A172 (cell line): ENCODE measurements at regions not wholly inside any gene's neighbourhood (a gene's known extent, or its start where the extent isn't known, plus 50 kb on each side); places are given as distances from the start of the nearest gene placed in this dataset.

Experiments
- DNase-seq: peaks from one replicate; pipeline ENCODE4 v3.0.0-alpha.2; 2015; ENCODE audit warnings: low spot score

DNA sequence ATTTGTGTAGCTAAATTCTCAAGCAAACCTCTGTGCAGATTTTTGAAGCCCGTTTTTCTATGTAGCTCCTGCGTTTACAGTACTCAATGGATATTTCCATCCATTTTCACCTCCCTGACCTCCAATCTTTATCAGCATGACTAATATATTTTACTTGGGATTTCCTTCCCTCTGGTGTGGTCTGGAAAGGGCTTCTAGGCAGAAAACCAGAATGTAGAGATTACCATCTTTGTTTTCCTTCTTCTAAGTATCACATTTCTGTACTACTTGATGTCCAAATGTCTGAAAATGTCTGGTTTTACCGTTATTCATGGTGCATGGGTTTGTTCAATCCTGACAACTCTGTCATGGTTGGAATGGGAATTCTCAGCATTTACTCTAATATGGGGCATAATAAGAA, 907.6 kb upstream of the FLRT2 start:
- DNase-seq: peak; percentile 16

- DNase-seq: no peak
Observed at GRCh38 chr14:84643446-84643845, 886.5 kb upstream of the FLRT2 start.

DNA sequence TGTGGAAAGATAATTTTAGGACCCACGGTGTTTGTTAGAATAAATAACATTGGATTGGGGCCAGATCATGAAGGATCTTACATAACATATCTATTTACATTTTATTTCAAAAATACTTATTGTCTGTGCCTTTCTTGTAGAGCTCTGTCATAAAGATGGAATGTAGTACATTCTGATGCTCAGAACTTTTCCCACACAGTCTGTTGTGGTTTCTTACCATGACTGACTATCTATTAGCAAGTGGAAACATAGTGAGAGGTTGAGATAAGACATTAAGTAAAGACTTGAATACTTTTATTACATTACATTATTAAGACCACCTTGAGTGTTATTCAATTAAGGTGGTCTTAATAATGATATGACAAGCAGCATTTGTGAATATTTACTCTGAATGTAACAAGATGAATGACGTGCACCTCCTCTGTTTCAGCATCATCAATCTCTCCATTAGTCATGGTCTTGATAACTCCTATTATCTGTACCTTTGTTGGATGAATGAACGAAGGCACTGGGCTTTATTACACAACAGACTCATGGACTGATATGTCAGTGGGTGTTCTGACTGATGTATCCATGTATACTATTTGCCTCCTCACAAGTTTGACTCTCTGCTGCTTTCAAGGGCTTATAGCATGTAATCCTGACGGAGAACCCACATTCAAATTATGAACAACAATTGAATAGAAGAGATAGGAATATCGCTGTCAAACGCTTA, 883.0 kb upstream of the FLRT2 start:
- no peak for DNase-seq

DNA sequence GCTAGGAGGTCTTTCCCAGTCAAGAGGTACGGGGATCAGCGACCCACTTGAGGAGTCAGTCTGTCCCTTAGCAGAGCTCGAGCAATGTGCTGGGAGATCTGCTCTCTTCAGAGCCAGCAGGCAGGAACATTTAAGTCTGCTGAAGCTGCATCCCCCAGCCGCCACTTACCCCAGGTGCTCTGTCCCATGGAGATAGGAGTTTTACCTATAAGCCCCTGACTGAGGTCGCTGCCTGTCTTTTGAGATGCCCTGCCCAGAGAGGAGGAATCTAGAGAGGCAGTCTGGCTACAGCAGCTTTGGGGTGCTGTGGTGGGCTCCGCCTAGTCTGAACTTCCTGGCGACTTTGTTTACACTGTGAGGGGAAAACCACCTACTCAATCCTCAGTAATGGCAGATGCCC, 874.9 kb upstream of the FLRT2 start:
- DNase-seq: no peak

GRCh38 chr14:84657911-84658310, 872.0 kb upstream of the FLRT2 start:
- no peak for DNase-seq

GRCh38 chr14:84670796-84671195, 859.1 kb upstream of the FLRT2 start:
- DNase-seq: no peak

GRCh38 chr14:84671776-84672175, 858.2 kb upstream of the FLRT2 start:
- DNase-seq: no peak

DNA sequence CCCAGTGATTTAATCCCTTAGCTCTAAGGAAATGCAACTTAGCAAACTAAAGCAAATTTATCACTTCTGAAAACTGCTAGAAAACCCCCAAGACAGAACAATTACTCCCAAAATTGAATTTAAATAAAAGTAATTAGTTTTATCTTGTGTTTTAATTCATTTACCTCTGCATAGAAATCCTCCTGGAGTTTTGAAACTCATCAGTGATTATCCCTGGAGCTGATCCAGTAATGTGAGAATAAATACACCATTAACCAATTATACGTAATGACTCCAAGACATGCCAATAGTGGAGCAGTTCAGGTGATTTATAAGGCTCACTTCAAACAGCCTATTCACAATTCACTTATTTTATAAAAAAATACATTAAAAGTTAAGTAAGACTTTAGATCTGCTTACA, 855.3 kb upstream of the FLRT2 start:
- DNase-seq: no peak

GRCh38 chr14:84686550-84686949, 843.4 kb upstream of the FLRT2 start:
- no peak for DNase-seq

- no peak for DNase-seq
Observed at GRCh38 chr14:84688297-84689025, 841.5 kb upstream of the FLRT2 start.

DNA sequence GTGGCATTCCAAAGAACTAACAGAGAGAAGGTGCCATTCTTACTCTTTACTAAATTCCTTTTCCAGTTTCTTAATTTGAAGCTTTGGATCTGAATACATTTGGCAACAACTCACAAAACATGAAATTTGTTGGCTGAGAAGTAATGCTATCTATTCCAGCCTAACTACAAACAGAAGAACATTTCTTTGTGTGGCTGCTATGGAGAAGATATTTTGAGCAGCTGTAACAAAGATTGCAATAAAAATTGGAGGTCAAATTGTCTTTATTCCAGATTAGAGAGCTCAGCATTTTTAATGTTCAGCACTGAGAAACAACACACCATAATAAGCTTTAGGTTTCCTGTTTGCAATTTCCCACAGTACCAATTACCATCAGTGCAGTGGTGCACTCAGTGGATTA, 835.8 kb upstream of the FLRT2 start:
- DNase-seq: no peak

DNA sequence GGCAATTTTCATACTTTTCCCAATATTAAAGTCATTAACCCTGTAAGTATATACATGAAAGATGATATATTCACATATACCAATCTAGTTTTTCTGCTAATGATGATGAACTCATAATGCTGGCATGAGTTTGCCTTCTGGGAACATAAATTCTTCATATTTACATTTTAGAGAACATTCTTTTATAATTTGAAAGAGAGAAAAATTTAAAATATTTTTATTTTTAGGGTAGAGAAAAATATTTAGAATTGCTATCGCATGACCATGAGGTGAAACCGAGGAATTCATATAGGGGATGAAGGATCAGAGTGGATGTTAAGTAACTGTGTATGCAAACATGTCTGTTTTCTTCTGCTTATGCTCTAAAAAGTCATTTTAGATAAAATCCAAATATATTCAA, 825.3 kb upstream of the FLRT2 start:
- no peak for DNase-seq

DNA sequence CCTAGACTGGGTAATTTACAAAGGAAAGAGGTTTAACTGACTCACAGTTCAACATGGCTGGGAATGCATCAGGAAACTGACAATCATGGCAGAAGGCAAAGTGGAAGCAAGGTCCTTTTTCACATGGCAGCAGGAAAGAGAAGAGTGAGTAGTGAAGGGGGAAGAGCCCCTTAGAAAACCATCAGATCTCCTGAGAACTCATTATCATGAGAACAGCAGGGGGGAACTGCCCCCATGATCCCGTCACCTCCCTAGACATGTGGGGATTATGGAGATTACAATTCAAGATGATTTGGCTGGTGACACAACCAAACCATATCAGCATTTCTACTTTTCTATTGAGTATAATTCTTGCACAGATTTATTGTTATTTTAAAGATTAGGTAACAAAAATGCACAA, 822.1 kb upstream of the FLRT2 start:
- no peak for DNase-seq

GRCh38 chr14:84708865-84709264, 821.1 kb upstream of the FLRT2 start:
- DNase-seq: no peak

GRCh38 chr14:84726471-84726870, 803.5 kb upstream of the FLRT2 start:
- DNase-seq: no peak

GRCh38 chr14:84749191-84749955, 780.6 kb upstream of the FLRT2 start:
- no peak for DNase-seq

- no peak for DNase-seq
Observed at GRCh38 chr14:84750284-84750683, 779.7 kb upstream of the FLRT2 start.

GRCh38 chr14:84750763-84751554, 779.0 kb upstream of the FLRT2 start:
- DNase-seq: peak; percentile 13

DNA sequence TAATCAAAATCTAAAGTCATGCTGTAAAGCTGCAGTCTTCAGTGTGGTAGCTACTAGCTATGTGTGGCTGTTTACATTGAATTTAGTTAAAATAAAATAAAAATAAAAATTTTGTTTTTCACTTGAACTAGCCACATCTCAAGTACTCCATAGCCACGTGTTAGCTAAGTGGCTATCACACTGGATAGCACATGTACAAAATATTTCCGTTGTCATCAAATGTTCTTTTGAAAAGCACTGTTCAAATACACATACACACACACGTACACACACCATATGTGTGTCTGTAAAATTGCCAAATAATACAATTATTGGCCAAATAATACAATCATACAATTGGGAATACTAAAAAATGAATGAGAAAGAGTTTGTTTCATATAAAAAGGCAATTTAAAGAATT, 778.2 kb upstream of the FLRT2 start:
- DNase-seq: no peak

DNA sequence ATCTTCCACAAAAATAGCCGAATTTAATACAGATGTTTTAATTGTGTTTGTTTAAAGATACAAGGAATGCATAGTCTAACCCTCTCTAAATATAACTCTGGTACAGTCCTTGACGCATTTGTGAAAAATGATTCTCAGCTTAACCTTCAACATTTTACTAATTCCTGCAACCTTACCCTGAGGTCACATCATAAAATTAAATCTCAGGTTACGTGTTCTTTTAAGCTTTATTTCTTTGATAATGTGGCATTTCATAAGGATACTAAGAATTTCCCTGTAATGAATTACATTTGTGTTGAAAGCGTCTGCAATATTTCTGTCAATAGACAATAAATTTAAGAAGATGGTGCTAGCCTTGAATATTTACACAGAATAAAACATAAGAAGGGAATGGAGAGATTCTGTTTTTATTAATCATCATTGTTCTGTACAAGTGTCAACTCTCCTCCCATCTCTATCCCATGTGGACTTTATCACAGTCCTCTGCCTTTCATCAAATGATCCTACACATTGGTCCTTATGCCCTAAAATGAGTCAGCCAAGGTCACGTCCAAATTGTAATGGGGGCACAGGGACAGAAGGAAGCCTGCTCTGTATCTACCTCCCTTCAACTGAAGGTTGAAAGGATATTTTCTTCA, 769.3 kb upstream of the FLRT2 start:
- no peak for DNase-seq

GRCh38 chr14:84767434-84767833, 762.5 kb upstream of the FLRT2 start:
- DNase-seq: no peak

DNA sequence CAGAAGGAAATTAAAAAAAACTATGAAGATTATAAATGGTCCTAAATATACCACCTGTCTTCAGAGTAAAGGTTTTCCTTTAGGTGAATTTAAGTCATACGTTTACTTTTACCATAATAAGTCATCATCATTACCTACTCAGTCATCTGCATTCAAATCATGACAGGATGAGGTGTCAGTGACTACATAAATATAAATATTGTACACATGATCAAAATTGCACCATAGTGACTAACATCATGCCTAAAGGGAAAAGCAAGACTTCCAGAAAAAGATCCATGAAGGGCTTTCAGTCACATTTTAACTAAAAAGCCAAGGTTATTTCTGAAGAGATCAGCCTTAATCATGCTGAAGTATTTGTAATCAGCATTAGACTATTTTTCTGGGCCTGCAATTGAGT, 759.9 kb upstream of the FLRT2 start:
- DNase-seq: no peak
